NB4 (cell line): ENCODE measurements at regions not wholly inside any gene's neighbourhood (a gene's known extent, or its start where the extent isn't known, plus 50 kb on each side); places are given as distances from the start of the nearest gene placed in this dataset.

Source experiments
- POLR2A ChIP-seq: IDR thresholded peaks from 2 replicates; pipeline ENCODE4 v1.6.1; 2011; ENCODE audit warnings: mild to moderate bottlenecking; ENCODE audit not compliant: insufficient read length; ENCODE audit errors: extremely low read depth
- TF ChIP-seq, protein P1 (sequence below): IDR thresholded peaks from one replicate; pipeline ENCODE4 v1.5.1; 2012; ENCODE audit warnings: low read depth, low read length
- TF ChIP-seq, protein P2 (sequence below): IDR thresholded peaks from 2 replicates; pipeline ENCODE4 v1.6.1; 2011; ENCODE audit warnings: low read depth, low read length

DNA sequence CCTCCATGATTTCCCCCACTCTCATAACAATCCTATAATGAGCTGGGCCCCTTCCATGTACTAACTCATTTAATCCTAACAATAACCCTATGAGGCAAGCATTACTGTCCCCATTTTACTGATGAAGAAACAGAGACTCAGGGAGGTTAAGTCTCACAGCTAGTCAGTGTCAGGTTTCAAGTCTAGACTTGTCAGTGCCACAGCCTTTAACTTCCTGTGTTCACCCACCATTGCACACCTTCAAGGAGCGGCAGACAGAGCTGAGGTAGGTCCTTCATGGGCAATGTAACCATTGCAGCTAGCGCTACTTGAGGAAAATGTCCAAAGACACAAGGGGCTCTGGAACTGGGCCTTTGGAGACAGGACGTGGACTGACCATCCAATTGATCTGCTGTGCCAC, 105.8 kb upstream of the CTNNB1 start:
- TF ChIP-seq, protein P1, sequence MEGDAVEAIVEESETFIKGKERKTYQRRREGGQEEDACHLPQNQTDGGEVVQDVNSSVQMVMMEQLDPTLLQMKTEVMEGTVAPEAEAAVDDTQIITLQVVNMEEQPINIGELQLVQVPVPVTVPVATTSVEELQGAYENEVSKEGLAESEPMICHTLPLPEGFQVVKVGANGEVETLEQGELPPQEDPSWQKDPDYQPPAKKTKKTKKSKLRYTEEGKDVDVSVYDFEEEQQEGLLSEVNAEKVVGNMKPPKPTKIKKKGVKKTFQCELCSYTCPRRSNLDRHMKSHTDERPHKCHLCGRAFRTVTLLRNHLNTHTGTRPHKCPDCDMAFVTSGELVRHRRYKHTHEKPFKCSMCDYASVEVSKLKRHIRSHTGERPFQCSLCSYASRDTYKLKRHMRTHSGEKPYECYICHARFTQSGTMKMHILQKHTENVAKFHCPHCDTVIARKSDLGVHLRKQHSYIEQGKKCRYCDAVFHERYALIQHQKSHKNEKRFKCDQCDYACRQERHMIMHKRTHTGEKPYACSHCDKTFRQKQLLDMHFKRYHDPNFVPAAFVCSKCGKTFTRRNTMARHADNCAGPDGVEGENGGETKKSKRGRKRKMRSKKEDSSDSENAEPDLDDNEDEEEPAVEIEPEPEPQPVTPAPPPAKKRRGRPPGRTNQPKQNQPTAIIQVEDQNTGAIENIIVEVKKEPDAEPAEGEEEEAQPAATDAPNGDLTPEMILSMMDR, result no peak
- TF ChIP-seq, protein P2, sequence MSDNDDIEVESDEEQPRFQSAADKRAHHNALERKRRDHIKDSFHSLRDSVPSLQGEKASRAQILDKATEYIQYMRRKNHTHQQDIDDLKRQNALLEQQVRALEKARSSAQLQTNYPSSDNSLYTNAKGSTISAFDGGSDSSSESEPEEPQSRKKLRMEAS, result no peak
- TF ChIP-seq POLR2A, result no peak
